IMR-90 (cell line): ENCODE measurements at regions not wholly inside any gene's neighbourhood (a gene's known extent, or its start where the extent isn't known, plus 50 kb on each side); places are given as distances from the start of the nearest gene placed in this dataset.

Source experiments
- ATAC-seq: fragments of 200-7000 bp; cut with Tn5 transposase; 2 replicates; pipeline ENCODE4 v1.9.1; 2020; ENCODE audit warnings: low read depth, mild to moderate bottlenecking, moderate library complexity
- BruUV-seq: library from RNA; stranded (reverse); fragments of 400-500 nt; replicated peaks from 2 replicates; lab custom pipeline; 2021; lab: Mats Ljungman, UMichigan
- CTCF ChIA-PET: fragments of 300-600 bp; formaldehyde crosslinking; extraction: SDS; loops from one replicate; lab custom pipeline; 2021; ENCODE audit warnings: antibody characterized with exemption; lab: Yijun Ruan, JAX
- POLR2A ChIA-PET: fragments of 300-600 bp; sonication (Branson Sonifier 250); formaldehyde crosslinking; loops from one replicate; lab custom pipeline; 2022; ENCODE audit warnings: antibody characterized with exemption; ENCODE audit not compliant: unreplicated experiment; lab: Charles Lee
- DNase-seq: peaks from one replicate; pipeline ENCODE4 v3.0.0; 2013
- H2AFZ ChIP-seq: replicated peaks from 2 replicates; pipeline ENCODE3; 2013; ENCODE audit warnings: low read length, mild to moderate bottlenecking; ENCODE audit not compliant: poor library complexity
- H2AK5ac ChIP-seq: 2 replicates; pipeline ENCODE4 v1.6.1; 2013; ENCODE audit warnings: low read depth, low read length, inconsistent platforms
- H2AK9ac ChIP-seq: replicated peaks from 2 replicates; pipeline ENCODE3; 2013; ENCODE audit warnings: mild to moderate bottlenecking, low read depth, low read length, moderate library complexity; ENCODE audit not compliant: poor library complexity
- H2BK120ac ChIP-seq: 2 replicates; pipeline ENCODE4 v1.6.1; 2013; ENCODE audit warnings: low read depth, low read length, inconsistent platforms
- H2BK15ac ChIP-seq: 3 replicates; pipeline ENCODE4 v1.6.1; 2013; ENCODE audit warnings: low read depth, low read length, inconsistent platforms
- H2BK20ac ChIP-seq: 2 replicates; pipeline ENCODE4 v1.6.1; 2013; ENCODE audit warnings: low read depth, mild to moderate bottlenecking, inconsistent platforms, low read length, moderate library complexity
- H2BK5ac ChIP-seq: 2 replicates; pipeline ENCODE4 v1.6.1; 2013; ENCODE audit warnings: mild to moderate bottlenecking, low read depth, low read length, inconsistent platforms; ENCODE audit not compliant: poor library complexity, severe bottlenecking
- H3K14ac ChIP-seq: replicated peaks from 2 replicates; pipeline ENCODE4 v1.6.1; 2013; ENCODE audit warnings: low read depth, low read length, inconsistent platforms
- H3K18ac ChIP-seq: 2 replicates; pipeline ENCODE4 v1.6.1; 2013; ENCODE audit warnings: low read depth, low read length, control low read depth
- H3K23ac ChIP-seq: 2 replicates; pipeline ENCODE4 v1.6.1; 2013; ENCODE audit warnings: low read depth, low read length, inconsistent platforms
- H3K27ac ChIP-seq: 2 replicates; pipeline ENCODE4 v1.5.1; 2013; ENCODE audit warnings: mild to moderate bottlenecking, control low read depth, low read length; ENCODE audit not compliant: insufficient read depth
- H3K27me3 ChIP-seq: 2 replicates; pipeline ENCODE4 v1.6.1; 2013; ENCODE audit warnings: low read length; ENCODE audit not compliant: control insufficient read depth, insufficient read depth
- H3K36me3 ChIP-seq: 2 replicates; pipeline ENCODE4 v1.6.1; 2013; ENCODE audit warnings: low read length, mixed read lengths; ENCODE audit not compliant: control insufficient read depth, insufficient read depth
- H3K4ac ChIP-seq: 2 replicates; pipeline ENCODE4 v1.6.1; 2013; ENCODE audit warnings: low read depth, low read length, inconsistent platforms
- H3K4me1 ChIP-seq: 2 replicates; pipeline ENCODE4 v1.6.1; 2013; ENCODE audit warnings: low read length, mixed read lengths; ENCODE audit not compliant: control insufficient read depth, insufficient read depth
- H3K4me2 ChIP-seq: 2 replicates; pipeline ENCODE4 v1.6.1; 2013; ENCODE audit warnings: low read depth, mild to moderate bottlenecking, control low read depth, low read length, moderate library complexity
- H3K4me3 ChIP-seq: 2 replicates; pipeline ENCODE4 v1.5.1; 2013; ENCODE audit warnings: low read depth, mild to moderate bottlenecking, control low read depth, low read length, moderate library complexity; ENCODE audit not compliant: insufficient read depth
- H3K56ac ChIP-seq: 2 replicates; pipeline ENCODE4 v1.6.1; 2013; ENCODE audit warnings: low read length, inconsistent platforms; ENCODE audit not compliant: insufficient read depth; ENCODE audit errors: extremely low read depth
- H3K79me1 ChIP-seq, 2 experiments: 2 replicates each; pipeline ENCODE4 v1.6.1; 2013; ENCODE audit warnings: low read length in 2 of 2, inconsistent platforms in 1 of 2, low read depth in 1 of 2
- H3K9ac ChIP-seq: 2 replicates; pipeline ENCODE4 v1.6.1; 2013; ENCODE audit warnings: low read depth, low read length, control low read depth
- H3K9me1 ChIP-seq: 2 replicates; pipeline ENCODE4 v1.6.1; 2013; ENCODE audit warnings: low read length, inconsistent platforms; ENCODE audit not compliant: insufficient read depth
- H3K9me3 ChIP-seq: 2 replicates; pipeline ENCODE4 v1.6.1; 2013; ENCODE audit warnings: low read length; ENCODE audit not compliant: control insufficient read depth, insufficient read depth
- H4K20me1 ChIP-seq: 2 replicates; pipeline ENCODE4 v1.6.1; 2013; ENCODE audit warnings: low read length, inconsistent platforms; ENCODE audit not compliant: insufficient read depth
- H4K5ac ChIP-seq: 2 replicates; pipeline ENCODE4 v1.6.1; 2013; ENCODE audit warnings: mild to moderate bottlenecking, low read depth, low read length, control low read depth
- H4K8ac ChIP-seq, 2 experiments: 2 replicates each; pipeline ENCODE4 v1.6.1; 2013; ENCODE audit warnings: low read depth in 2 of 2, low read length in 2 of 2, control low read depth in 1 of 2, inconsistent platforms in 1 of 2
- H4K91ac ChIP-seq: 2 replicates; pipeline ENCODE4 v1.6.1; 2013; ENCODE audit warnings: low read depth, low read length, inconsistent platforms; ENCODE audit not compliant: insufficient read depth
- WGBS, 2 experiments: methylation state at CpG; one replicate each; pipeline versions ENCODE4 v1.1.5 to v1.1.7; 2013; ENCODE audit warnings: missing lambda C conversion rate in 2 of 2; ENCODE audit not compliant: insufficient read length in 1 of 2; ENCODE audit errors: extremely low coverage in 2 of 2; 5-methylcytosine and 5-hydroxymethylcytosine counted together
- dilution Hi-C: fragments of 300-500 bp; cut with HindIII; formaldehyde crosslinking; loops from one replicate; pipeline ENCODE4 v1.14.3; 2018; ENCODE audit warnings: low sequenced_read_pairs; ENCODE audit not compliant: unreplicated experiment
- in situ Hi-C: fragments of 300-500 bp; cut with MboI; formaldehyde crosslinking; loops from 3 replicates; pipeline ENCODE4 v1.14.3; 2019; ENCODE audit warnings: low sequenced_read_pairs, inconsistent platforms, mixed read lengths
- intact Hi-C: fragments of 100-400 bp; cut with micrococcal nuclease; formaldehyde crosslinking; loops from 2 replicates; pipeline ENCODE4 v1.10.0; 2022
- TF ChIP-seq, protein P1 (sequence below): fragments of 150-350 bp; IDR thresholded peaks from 2 replicates; pipeline ENCODE4 v1.6.1; 2017; ENCODE audit warnings: mild to moderate bottlenecking, antibody characterized with exemption, low read length, low read depth

DNA sequence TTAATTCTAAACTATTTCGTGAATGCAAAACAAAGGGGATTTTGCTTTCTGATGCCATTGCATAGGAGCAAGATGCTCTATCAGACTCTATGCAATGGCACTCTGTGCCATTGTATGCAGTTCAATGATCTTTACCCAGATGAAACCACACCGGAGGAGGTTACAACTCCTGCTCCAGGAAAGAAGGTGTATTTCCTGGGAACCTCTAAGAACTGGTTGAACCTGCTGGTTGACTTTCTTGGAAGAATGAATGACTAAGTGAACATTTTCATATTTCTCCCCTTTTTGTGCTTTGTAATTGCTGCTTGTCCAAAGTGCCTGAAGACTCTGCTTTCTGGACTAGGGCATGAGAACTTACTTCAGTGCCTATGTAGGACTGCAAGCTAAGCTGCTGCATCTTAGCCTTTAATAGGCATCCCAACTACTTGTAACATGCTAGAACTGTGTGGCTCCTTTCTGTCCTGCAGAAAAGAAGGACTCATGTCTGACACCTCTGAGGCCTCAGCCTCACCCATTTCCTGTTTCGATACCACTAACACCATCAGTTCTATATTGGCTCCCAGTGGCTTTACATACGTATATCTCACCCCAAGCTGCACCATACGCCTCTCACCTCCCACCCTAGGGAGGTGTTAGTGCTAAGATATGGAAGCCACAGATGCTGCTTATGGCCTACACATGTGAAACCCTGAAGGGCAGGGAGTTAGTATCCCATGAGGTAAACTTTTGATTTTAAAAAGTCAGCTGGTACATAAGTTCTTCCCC, 193.5 kb upstream of the CNOT2 start:
- Histone ChIP-seq H4K5ac (no peak overlapping the region), H3K18ac (no peak overlapping the region), H3K56ac (no peak overlapping the region), H3K79me1 (no peaks in the 10 kb centered on the region), H2BK5ac (no peak overlapping the region), H3K9me3 (no peaks in the 10 kb centered on the region), H3K9ac (no peak overlapping the region), H3K4me2 (no peak overlapping the region), H4K8ac (no peak overlapping the region), H2AFZ (no peak overlapping the region), H3K4me3 (no peak overlapping the region), H3K9me1 (no peaks in the 10 kb centered on the region), H3K23ac (no peak overlapping the region), H2BK20ac (no peak overlapping the region), H2AK5ac (no peak overlapping the region), H3K14ac (no peak overlapping the region), H2BK120ac (no peak overlapping the region), H2AK9ac (no peak overlapping the region), H3K4me1 (no peaks in the 10 kb centered on the region), H3K4ac (no peak overlapping the region), H4K91ac (no peak overlapping the region), H3K27me3 (no peaks in the 10 kb centered on the region), H3K27ac (no peak overlapping the region), H4K20me1 (no peaks in the 10 kb centered on the region), H3K36me3 (no peaks in the 10 kb centered on the region), H2BK15ac (no peak overlapping the region)
- in situ Hi-C loops = no loop called here
- ATAC-seq (no peak), DNase-seq (no peak)
- no TSS peak for BruUV-seq
- no CpG with 5 or more reads among the region's 5 CpGs for WGBS, 2 experiments
- intact Hi-C loops = no loop called here
- TF ChIP-seq, protein P1, sequence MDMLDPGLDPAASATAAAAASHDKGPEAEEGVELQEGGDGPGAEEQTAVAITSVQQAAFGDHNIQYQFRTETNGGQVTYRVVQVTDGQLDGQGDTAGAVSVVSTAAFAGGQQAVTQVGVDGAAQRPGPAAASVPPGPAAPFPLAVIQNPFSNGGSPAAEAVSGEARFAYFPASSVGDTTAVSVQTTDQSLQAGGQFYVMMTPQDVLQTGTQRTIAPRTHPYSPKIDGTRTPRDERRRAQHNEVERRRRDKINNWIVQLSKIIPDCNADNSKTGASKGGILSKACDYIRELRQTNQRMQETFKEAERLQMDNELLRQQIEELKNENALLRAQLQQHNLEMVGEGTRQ = no peak
- ChIA-PET POLR2A (no interaction called here), CTCF (no interaction called here)
- dilution Hi-C loops = no loop called here
